ENCODE measurements at regions not wholly inside any gene's neighbourhood (a gene's known extent, or its start where the extent isn't known, plus 50 kb on each side); places are given as distances from the start of the nearest gene placed in this dataset.

DNA sequence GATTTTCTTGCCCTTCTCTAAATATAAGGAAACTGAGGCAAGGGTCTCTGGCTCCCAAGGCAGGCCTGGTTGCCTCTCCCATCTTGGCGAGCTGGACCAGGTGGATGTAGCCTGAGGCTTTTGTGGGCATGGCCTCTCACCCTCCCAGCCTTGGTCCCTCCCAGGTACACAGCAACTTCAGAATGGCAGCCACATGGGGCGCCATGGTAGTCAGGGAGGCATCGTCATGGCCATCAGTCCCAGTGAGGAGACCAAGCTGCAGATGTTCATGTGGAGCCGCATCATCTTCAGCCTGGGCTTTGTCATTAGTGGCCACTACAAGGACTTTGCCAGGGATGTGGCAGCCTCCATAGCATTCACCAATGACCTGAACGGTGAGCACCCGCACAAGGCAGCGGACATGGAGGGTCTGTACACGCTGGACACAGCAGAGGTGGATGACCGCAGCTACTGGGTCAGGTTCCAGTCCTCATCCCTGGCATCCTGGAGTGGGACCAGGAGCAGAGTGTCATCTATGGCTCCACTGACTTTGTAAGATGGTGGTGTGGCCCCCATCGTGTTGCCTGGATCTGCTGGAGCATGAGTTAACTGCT lies 165.8 kb upstream of the ZNF267 start:
- TF ChIP-seq, protein P1, sequence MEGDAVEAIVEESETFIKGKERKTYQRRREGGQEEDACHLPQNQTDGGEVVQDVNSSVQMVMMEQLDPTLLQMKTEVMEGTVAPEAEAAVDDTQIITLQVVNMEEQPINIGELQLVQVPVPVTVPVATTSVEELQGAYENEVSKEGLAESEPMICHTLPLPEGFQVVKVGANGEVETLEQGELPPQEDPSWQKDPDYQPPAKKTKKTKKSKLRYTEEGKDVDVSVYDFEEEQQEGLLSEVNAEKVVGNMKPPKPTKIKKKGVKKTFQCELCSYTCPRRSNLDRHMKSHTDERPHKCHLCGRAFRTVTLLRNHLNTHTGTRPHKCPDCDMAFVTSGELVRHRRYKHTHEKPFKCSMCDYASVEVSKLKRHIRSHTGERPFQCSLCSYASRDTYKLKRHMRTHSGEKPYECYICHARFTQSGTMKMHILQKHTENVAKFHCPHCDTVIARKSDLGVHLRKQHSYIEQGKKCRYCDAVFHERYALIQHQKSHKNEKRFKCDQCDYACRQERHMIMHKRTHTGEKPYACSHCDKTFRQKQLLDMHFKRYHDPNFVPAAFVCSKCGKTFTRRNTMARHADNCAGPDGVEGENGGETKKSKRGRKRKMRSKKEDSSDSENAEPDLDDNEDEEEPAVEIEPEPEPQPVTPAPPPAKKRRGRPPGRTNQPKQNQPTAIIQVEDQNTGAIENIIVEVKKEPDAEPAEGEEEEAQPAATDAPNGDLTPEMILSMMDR (IDR thresholded peaks at IDR 0.05), result no peak
- TF ChIP-seq POLR2A (IDR thresholded peaks at IDR 0.05), result no peak

All from thyroid gland (tissue), 4 donors.